ENCODE measurements at regions not wholly inside any gene's neighbourhood (a gene's known extent, or its start where the extent isn't known, plus 50 kb on each side); places are given as distances from the start of the nearest gene placed in this dataset.

DNA sequence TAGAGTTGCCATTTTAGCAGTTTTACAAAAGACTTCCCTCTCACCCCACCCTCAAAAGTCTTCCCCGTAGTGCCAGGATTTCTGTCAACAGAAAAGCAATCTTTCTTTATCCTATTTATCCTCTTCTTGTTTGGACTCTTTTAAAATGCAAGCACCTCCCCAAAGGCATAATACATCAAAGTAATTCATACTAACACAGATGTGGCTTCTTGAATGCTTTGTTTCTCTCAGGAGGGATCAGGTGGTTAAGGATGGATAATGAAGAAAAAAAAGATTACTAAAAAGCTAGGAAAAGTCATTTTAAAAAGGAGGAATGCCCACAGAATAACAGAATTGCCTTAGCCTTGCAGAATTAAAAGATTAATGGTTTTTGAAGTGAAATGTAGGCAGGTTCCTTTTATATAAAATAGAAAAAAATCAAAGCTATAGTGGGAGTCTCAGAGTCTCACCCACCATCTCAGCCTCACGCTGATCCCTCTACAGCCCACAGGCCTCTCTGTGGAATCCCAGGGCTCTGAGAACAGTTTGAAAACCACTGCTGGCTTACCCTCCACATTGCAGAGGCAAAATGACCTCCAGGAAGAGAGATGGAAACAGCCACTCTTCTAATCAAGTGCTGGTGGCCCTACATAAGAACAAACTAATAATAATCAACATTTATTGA lies 102.2 kb downstream of the GCNT1 start:
- POLR2A ChIA-PET (ENCODE audit: unreplicated experiment), result no interaction called here
- in situ Hi-C loops (cut with MboI; ENCODE audit: low sequenced_read_pairs), result no loop called here
- Histone ChIP-seq H2AK5ac (ENCODE audit: low read depth, low read length) (no peak overlapping the region), H3K14ac (replicated peaks; ENCODE audit: low read depth, low read length) (no peak overlapping the region), H4K8ac (ENCODE audit: low read depth in 2 of 2, low read length in 2 of 2) (no peak overlapping the region), H4K91ac (ENCODE audit: insufficient read depth, low read depth, low read length) (no peak overlapping the region), H3K23ac (ENCODE audit: low read depth, low read length) (no peak overlapping the region), H2AK9ac (replicated peaks; ENCODE audit: low read depth, low read length, poor library complexity) (no peak overlapping the region), H3K9me1 (ENCODE audit: insufficient read depth, low read length) (no peaks in the 10 kb centered on the region), H2BK15ac (ENCODE audit: low read depth, low read length) (no peak overlapping the region), H4K20me1 (ENCODE audit: insufficient read depth, low read length) (no peaks in the 10 kb centered on the region), H3K4me2 (ENCODE audit: low read depth, low read length) (no peak overlapping the region), H2BK20ac (ENCODE audit: low read depth, low read length) (no peak overlapping the region), H4K5ac (ENCODE audit: low read depth, low read length) (no peak overlapping the region), H3K18ac (ENCODE audit: low read depth, low read length) (no peak overlapping the region), H2AFZ (replicated peaks; ENCODE audit: low read length, poor library complexity) (no peak overlapping the region), H3K9ac (ENCODE audit: low read depth, low read length) (no peak overlapping the region), H3K4me3 (ENCODE audit: insufficient read depth, low read depth, low read length) (no peak overlapping the region), H3K27ac (ENCODE audit: insufficient read depth, low read length) (no peak overlapping the region), H3K56ac (ENCODE audit: extremely low read depth, insufficient read depth, low read length) (no peak overlapping the region), H3K36me3 (ENCODE audit: control insufficient read depth, insufficient read depth, low read length) (no peaks in the 10 kb centered on the region), H2BK120ac (ENCODE audit: low read depth, low read length) (no peak overlapping the region), H3K4ac (ENCODE audit: low read depth, low read length) (no peak overlapping the region), H3K27me3 (ENCODE audit: control insufficient read depth, insufficient read depth, low read length) (no peaks in the 10 kb centered on the region), H3K4me1 (ENCODE audit: control insufficient read depth, insufficient read depth, low read length) (peaks cover 3% of the 10 kb centered on the region; the same call in 1 of the 2 replicates), H3K79me1 (ENCODE audit: low read depth in 1 of 2, low read length in 2 of 2) (no peaks in the 10 kb centered on the region), H3K9me3 (ENCODE audit: control insufficient read depth, insufficient read depth, low read length) (no peaks in the 10 kb centered on the region), H2BK5ac (ENCODE audit: low read depth, low read length, poor library complexity, severe bottlenecking) (no peak overlapping the region)
- DNase-seq, result no peak
- dilution Hi-C loops (cut with HindIII; ENCODE audit: low sequenced_read_pairs, unreplicated experiment), result no loop called here
- CTCF ChIA-PET, result interaction anchor here (0.6 to 0.9 kb wide), 2 partner anchors 15 to 896 kb away, joined by 3 to 4 read pairs; no protein-coding TSS in a partner anchor
- intact Hi-C loops (cut with micrococcal nuclease), result no loop called here
- no CpG with 5 or more reads among the region's 2 CpGs for WGBS, 2 experiments (ENCODE audit: extremely low coverage in 2 of 2, insufficient read length in 1 of 2)
- TF ChIP-seq BHLHE40 (IDR thresholded peaks at IDR 0.05; ENCODE audit: low read depth, low read length) (no peak), FOS (IDR thresholded peaks at IDR 0.05; ENCODE audit: low read depth, low read length) (no peak), POLR2A (IDR thresholded peaks at IDR 0.05; ENCODE audit: low read depth, low read length) (no peak)
- no peak for ATAC-seq (ENCODE audit: low read depth)
- no TSS peak for BruUV-seq (replicated peaks)
